ENCODE measurements at regions not wholly inside any gene's neighbourhood (a gene's known extent, or its start where the extent isn't known, plus 50 kb on each side); places are given as distances from the start of the nearest gene placed in this dataset.

DNA sequence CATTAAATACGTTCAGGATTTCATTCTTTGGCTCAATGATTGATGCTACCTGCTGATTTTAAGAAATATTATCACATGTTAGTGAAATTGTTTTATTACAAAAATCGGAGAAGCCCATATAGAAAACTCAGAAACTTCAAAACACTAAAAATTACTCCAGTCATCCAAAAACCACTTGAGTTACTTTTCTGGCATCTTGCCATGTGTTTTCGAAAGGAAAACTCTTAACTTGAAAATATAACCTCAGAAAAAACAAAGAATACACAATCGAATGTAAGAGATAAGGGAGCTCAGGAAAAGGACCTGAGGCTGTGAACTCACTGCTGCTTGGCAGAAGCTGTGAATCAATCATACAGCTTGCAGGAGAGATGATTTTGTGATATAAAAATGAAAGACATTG is 151.3 kb upstream of the SLITRK3 start:
- TF ChIP-seq, protein P1, sequence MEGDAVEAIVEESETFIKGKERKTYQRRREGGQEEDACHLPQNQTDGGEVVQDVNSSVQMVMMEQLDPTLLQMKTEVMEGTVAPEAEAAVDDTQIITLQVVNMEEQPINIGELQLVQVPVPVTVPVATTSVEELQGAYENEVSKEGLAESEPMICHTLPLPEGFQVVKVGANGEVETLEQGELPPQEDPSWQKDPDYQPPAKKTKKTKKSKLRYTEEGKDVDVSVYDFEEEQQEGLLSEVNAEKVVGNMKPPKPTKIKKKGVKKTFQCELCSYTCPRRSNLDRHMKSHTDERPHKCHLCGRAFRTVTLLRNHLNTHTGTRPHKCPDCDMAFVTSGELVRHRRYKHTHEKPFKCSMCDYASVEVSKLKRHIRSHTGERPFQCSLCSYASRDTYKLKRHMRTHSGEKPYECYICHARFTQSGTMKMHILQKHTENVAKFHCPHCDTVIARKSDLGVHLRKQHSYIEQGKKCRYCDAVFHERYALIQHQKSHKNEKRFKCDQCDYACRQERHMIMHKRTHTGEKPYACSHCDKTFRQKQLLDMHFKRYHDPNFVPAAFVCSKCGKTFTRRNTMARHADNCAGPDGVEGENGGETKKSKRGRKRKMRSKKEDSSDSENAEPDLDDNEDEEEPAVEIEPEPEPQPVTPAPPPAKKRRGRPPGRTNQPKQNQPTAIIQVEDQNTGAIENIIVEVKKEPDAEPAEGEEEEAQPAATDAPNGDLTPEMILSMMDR (IDR thresholded peaks at IDR 0.05): no peak
- TF ChIP-seq POLR2A (IDR thresholded peaks at IDR 0.05): no peak

All from tibial nerve (tissue), 3 donors.